HFF-Myc (cell line): ENCODE measurements at regions not wholly inside any gene's neighbourhood (a gene's known extent, or its start where the extent isn't known, plus 50 kb on each side); places are given as distances from the start of the nearest gene placed in this dataset.

Experiments
- DNase-seq: peaks from one replicate; pipeline ENCODE4 v3.0.0-alpha.2; 2011; ENCODE audit warnings: low read depth; ENCODE audit errors: extremely low read depth
- H3K4me3 ChIP-seq: replicated peaks from 2 replicates; pipeline ENCODE4 v1.5.1; 2011; ENCODE audit warnings: low read depth, mild to moderate bottlenecking, control low read depth, low read length
- CTCF ChIP-seq: IDR thresholded peaks from 2 replicates; pipeline ENCODE4 v1.5.1; 2012; ENCODE audit warnings: mild to moderate bottlenecking, low read depth, low read length, control low read depth; ENCODE audit errors: missing control alignments

- TF ChIP-seq CTCF, result no peak
- no peak overlapping the region for H3K4me3 ChIP-seq
- no peak for DNase-seq
Measured at GRCh38 chr12:114759635-114760034, 75.7 kb upstream of the TBX3 start.

GRCh38 chr12:114757684-114758325, 73.8 kb upstream of the TBX3 start:
- TF ChIP-seq CTCF, result no peak
- H3K4me3 ChIP-seq, result no peak overlapping the region
- DNase-seq, result no peak

DNA sequence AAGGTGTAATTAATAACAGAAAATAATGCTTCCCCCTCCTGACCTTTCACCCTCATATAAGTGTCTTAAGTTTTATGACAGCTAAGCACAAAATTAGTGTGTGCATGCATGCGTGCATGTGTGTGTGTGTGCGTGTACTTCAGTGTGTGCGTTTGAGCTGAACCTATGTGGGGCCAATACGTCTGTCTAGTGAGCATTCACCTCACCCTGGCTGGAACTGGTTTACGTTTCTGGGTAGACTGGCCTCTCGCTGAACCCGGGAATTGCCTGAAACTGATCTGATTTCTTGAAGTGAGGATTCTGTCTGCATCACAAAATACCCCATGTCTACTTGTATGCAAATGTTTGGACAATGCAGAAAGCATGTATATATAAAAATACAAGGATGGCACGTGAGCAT, 68.2 kb upstream of the TBX3 start:
- DNase-seq, result no peak
- TF ChIP-seq CTCF, result no peak
- H3K4me3 ChIP-seq, result no peak overlapping the region

GRCh38 chr12:114751712-114752111, 67.7 kb upstream of the TBX3 start:
- no peak overlapping the region for H3K4me3 ChIP-seq
- no peak for TF ChIP-seq CTCF
- no peak for DNase-seq

DNA sequence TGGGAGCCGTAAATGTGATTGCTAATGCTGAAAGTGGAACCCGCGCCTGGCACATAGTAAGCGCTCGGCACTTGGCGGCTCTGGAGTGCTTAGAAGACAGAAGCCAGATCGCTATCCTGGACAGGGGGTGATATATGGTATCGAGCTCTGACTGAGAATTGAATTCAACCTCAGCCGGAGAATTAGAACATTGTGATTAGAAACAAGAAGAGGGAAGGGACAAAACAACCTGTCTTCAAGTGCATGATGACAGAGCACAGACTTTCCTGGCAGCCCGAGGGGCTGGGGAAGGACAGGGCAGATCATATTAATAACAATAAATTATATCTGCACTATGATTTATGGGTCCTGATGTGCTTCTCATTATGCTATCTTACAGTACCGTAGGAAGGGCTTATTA, 66.9 kb upstream of the TBX3 start:
- H3K4me3 ChIP-seq, result no peak overlapping the region
- TF ChIP-seq CTCF, result no peak

GRCh38 chr12:114749065-114749464, 65.1 kb upstream of the TBX3 start:
- no peak for DNase-seq
- no peak for TF ChIP-seq CTCF
- H3K4me3 ChIP-seq, result no peak overlapping the region

More for the DNA sequence above, 66.9 kb upstream of the TBX3 start:
- no peak for DNase-seq
